ENCODE measurements at regions not wholly inside any gene's neighbourhood (a gene's known extent, or its start where the extent isn't known, plus 50 kb on each side); places are given as distances from the start of the nearest gene placed in this dataset.
"Not testable (repeated sequence)": the region's sequence is repeated elsewhere in the genome, so short reads cannot be mapped to it uniquely, and the experiment has no call there.

DNA sequence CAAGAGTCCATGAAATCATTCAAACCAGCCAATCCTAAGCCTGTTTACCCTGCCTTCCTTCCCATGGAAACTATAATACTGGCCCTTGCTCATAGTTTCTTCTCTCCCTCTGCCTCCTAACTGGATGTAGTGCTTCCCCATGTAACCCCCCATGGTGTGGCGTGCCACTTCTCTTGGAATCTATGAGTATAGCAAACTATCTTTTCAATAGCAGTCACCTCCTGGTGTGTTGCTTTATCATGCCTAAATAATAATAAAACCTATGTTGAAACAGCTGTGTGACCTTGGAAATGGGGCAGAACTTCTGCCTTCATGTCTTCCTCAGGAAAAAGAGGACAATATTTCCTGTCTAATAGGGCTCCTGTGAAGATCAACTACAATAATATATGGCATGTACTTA is 234.8 kb upstream of the EDNRA start:
- H3K9ac ChIP-seq (ENCODE audit: insufficient read depth in 1 of 2, low read depth in 2 of 2, low read length in 2 of 2) = no peak overlapping the region
- BruUV-seq (replicated peaks) = no TSS peak
- no peaks in the 10 kb centered on the region for H3K79me2 ChIP-seq (ENCODE audit: control insufficient read depth, insufficient read depth, low read length)
- no peak overlapping the region for H3K4me2 ChIP-seq (ENCODE audit: insufficient read depth, low read length)
- ATAC-seq (no peak), FAIRE-seq (no peak), DNase-seq (ENCODE audit: extremely low read depth in 1 of 4, low spot score in 3 of 4) (no peak)
- no peaks in the 10 kb centered on the region for H3K36me3 ChIP-seq (ENCODE audit: control insufficient read depth, insufficient read depth, low read length)
- H2AFZ ChIP-seq (ENCODE audit: low read depth, low read length) = no peak overlapping the region
- H3K9me3 ChIP-seq (replicated peaks; ENCODE audit: control insufficient read depth, insufficient read depth, low read depth, low read length) = 0 out of 2 replicates have a peak, but pooled peaks cover 2% of the 10 kb centered on the region
- WGBS (ENCODE audit: insufficient coverage, low coverage, missing lambda C conversion rate) = 0% methylated on average over 1 of the region's 1 CpG
- intact Hi-C loops (cut with micrococcal nuclease) (no loop called here), in situ Hi-C loops (cut with MboI) (no loop called here)
- H4K20me1 ChIP-seq (replicated peaks; ENCODE audit: control insufficient read depth, insufficient read depth, low read length) = no peaks in the 10 kb centered on the region
- H3K9me1 ChIP-seq (ENCODE audit: control insufficient read depth, insufficient read depth, low read length) = no peaks in the 10 kb centered on the region
- ChIA-PET CTCF (ENCODE audit: low intra/inter-chr PET ratio) (no interaction called here), POLR2A (no interaction called here)
- H3K27ac ChIP-seq (ENCODE audit: extremely low read depth, low read depth, low read length) = no peak overlapping the region
- no peaks in the 10 kb centered on the region for H3K4me1 ChIP-seq (replicated peaks in 1 of 2; ENCODE audit: control insufficient read depth in 2 of 2, insufficient read depth in 2 of 2, low read length in 2 of 2)
- TF ChIP-seq TFAM (CRISPR knock-in tag; conservative IDR thresholded peaks at IDR 0.05) = no peak
- no peak for TF ChIP-seq HDAC1 (IDR thresholded peaks at IDR 0.05)
- no peak for TF ChIP-seq MXI1 (IDR thresholded peaks at IDR 0.05; ENCODE audit: low read depth, low read length)
- TF ChIP-seq, protein P1, sequence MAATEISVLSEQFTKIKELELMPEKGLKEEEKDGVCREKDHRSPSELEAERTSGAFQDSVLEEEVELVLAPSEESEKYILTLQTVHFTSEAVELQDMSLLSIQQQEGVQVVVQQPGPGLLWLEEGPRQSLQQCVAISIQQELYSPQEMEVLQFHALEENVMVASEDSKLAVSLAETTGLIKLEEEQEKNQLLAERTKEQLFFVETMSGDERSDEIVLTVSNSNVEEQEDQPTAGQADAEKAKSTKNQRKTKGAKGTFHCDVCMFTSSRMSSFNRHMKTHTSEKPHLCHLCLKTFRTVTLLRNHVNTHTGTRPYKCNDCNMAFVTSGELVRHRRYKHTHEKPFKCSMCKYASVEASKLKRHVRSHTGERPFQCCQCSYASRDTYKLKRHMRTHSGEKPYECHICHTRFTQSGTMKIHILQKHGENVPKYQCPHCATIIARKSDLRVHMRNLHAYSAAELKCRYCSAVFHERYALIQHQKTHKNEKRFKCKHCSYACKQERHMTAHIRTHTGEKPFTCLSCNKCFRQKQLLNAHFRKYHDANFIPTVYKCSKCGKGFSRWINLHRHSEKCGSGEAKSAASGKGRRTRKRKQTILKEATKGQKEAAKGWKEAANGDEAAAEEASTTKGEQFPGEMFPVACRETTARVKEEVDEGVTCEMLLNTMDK (IDR thresholded peaks at IDR 0.05; ENCODE audit: borderline replicate concordance, insufficient read depth, low read depth, low read length, poor library complexity, severe bottlenecking) = no peak
- TF ChIP-seq ZNF586 (CRISPR knock-in tag; conservative IDR thresholded peaks at IDR 0.05) = no peak
- no peak for TF ChIP-seq ZNF79 (CRISPR knock-in tag; IDR thresholded peaks at IDR 0.05; ENCODE audit: low read depth)
- TF ChIP-seq, protein P2, sequence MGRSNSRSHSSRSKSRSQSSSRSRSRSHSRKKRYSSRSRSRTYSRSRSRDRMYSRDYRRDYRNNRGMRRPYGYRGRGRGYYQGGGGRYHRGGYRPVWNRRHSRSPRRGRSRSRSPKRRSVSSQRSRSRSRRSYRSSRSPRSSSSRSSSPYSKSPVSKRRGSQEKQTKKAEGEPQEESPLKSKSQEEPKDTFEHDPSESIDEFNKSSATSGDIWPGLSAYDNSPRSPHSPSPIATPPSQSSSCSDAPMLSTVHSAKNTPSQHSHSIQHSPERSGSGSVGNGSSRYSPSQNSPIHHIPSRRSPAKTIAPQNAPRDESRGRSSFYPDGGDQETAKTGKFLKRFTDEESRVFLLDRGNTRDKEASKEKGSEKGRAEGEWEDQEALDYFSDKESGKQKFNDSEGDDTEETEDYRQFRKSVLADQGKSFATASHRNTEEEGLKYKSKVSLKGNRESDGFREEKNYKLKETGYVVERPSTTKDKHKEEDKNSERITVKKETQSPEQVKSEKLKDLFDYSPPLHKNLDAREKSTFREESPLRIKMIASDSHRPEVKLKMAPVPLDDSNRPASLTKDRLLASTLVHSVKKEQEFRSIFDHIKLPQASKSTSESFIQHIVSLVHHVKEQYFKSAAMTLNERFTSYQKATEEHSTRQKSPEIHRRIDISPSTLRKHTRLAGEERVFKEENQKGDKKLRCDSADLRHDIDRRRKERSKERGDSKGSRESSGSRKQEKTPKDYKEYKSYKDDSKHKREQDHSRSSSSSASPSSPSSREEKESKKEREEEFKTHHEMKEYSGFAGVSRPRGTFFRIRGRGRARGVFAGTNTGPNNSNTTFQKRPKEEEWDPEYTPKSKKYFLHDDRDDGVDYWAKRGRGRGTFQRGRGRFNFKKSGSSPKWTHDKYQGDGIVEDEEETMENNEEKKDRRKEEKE (IDR thresholded peaks at IDR 0.05; ENCODE audit: borderline replicate concordance in 1 of 2, control insufficient read depth in 1 of 2, low read depth in 2 of 2, low read length in 1 of 2) = no peak
- H3K27me3 ChIP-seq (ENCODE audit: control insufficient read depth in 2 of 2, insufficient read depth in 2 of 2, low read length in 2 of 2) = no peaks in the 10 kb centered on the region
- H3K4me3 ChIP-seq = no peak overlapping the region

DNA sequence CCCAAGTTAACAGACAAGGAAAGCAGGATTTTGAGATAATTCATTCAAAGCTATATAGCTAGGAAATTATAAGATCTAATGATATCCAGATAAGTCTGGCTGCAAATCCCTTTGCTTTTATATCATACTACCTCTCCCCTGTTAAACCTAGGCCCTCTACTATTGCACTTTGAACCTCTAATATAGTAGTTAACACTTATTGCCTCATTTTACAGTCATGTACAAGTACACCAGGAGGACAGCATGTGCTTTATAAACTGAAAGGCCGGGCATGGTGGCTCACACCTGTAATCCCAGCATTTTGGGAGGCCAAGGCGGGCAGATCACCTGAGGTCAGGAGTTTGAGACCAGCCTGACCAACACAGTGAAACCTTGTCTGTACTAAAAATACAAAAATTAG is 234.4 kb upstream of the EDNRA start:
- H3K36me3 ChIP-seq (ENCODE audit: control insufficient read depth, insufficient read depth, low read length); H2AFZ ChIP-seq (ENCODE audit: low read depth, low read length); CTCF ChIA-PET (ENCODE audit: low intra/inter-chr PET ratio); H3K9me1 ChIP-seq (ENCODE audit: control insufficient read depth, insufficient read depth, low read length); H3K27me3 ChIP-seq (ENCODE audit: control insufficient read depth in 2 of 2, insufficient read depth in 2 of 2, low read length in 2 of 2); DNase-seq (ENCODE audit: extremely low read depth in 1 of 4, low spot score in 3 of 4); intact Hi-C loops (cut with micrococcal nuclease); H3K79me2 ChIP-seq (ENCODE audit: control insufficient read depth, insufficient read depth, low read length); ATAC-seq; H3K9ac ChIP-seq (ENCODE audit: insufficient read depth in 1 of 2, low read depth in 2 of 2, low read length in 2 of 2); H3K4me2 ChIP-seq (ENCODE audit: insufficient read depth, low read length); H3K4me3 ChIP-seq; POLR2A ChIA-PET; FAIRE-seq; H3K27ac ChIP-seq (ENCODE audit: extremely low read depth, low read depth, low read length); H4K20me1 ChIP-seq (replicated peaks; ENCODE audit: control insufficient read depth, insufficient read depth, low read length); BruUV-seq (replicated peaks); in situ Hi-C loops (cut with MboI); H3K9me3 ChIP-seq (replicated peaks; ENCODE audit: control insufficient read depth, insufficient read depth, low read depth, low read length); H3K4me1 ChIP-seq (replicated peaks in 1 of 2; ENCODE audit: control insufficient read depth in 2 of 2, insufficient read depth in 2 of 2, low read length in 2 of 2): not testable (repeated sequence)
- 0% methylated on average over 2 of the region's 2 CpGs for WGBS (ENCODE audit: insufficient coverage, low coverage, missing lambda C conversion rate)
